Aorta (tissue), 5 donors: ENCODE measurements at regions not wholly inside any gene's neighbourhood (a gene's known extent, or its start where the extent isn't known, plus 50 kb on each side); places are given as distances from the start of the nearest gene placed in this dataset.

Experiments
- ATAC-seq: fragments of 200-7000 bp; cut with Tn5 transposase; one replicate; pipeline ENCODE4 v1.9.1; 2022; ENCODE audit warnings: moderate library complexity; ENCODE audit not compliant: low FRiP score
- DNase-seq, 2 donors: peaks; one replicate each; pipeline ENCODE4 v3.0.0-alpha.2; 2020
- H3K27ac ChIP-seq, 2 donors: one replicate each; pipeline ENCODE4 v1.5.1; 2013; ENCODE audit warnings: low read length in 2 of 2, mild to moderate bottlenecking in 2 of 2, moderate library complexity in 2 of 2, control low read depth in 1 of 2, inconsistent platforms in 1 of 2, low read depth in 1 of 2
- H3K27me3 ChIP-seq, 2 donors: one replicate each; pipeline ENCODE4 v1.6.1; 2013; ENCODE audit warnings: control low read depth in 1 of 2, low read length in 1 of 2, mild to moderate bottlenecking in 1 of 2, moderate library complexity in 1 of 2; ENCODE audit not compliant: insufficient read depth in 2 of 2, control insufficient read depth in 1 of 2
- H3K36me3 ChIP-seq, 2 donors: one replicate each; pipeline ENCODE4 v1.6.1; 2013; ENCODE audit warnings: control low read depth in 1 of 2, low read length in 1 of 2, mild to moderate bottlenecking in 1 of 2; ENCODE audit not compliant: insufficient read depth in 2 of 2, control insufficient read depth in 1 of 2
- H3K4me1 ChIP-seq, 2 donors: one replicate each; pipeline ENCODE4 v1.6.1; 2013; ENCODE audit warnings: low read length in 2 of 2, control low read depth in 1 of 2, mild to moderate bottlenecking in 1 of 2, moderate library complexity in 1 of 2; ENCODE audit not compliant: insufficient read depth in 2 of 2, control insufficient read depth in 1 of 2
- H3K4me3 ChIP-seq, 2 donors: one replicate each; pipeline ENCODE4 v1.5.1; 2013; ENCODE audit warnings: low read length in 2 of 2, control low read depth in 1 of 2, mild to moderate bottlenecking in 1 of 2
- H3K9me3 ChIP-seq: one replicate; pipeline ENCODE4 v1.6.1; 2013; ENCODE audit warnings: mild to moderate bottlenecking, low read length; ENCODE audit not compliant: control insufficient read depth
- WGBS, 2 donors: extraction: QIAGEN DNeasy Blood & Tissue Kit; methylation state at CpG; one replicate each; pipeline ENCODE4 v1.1.7; 2013; 5-methylcytosine and 5-hydroxymethylcytosine counted together
- intact Hi-C, 2 donors: fragments of 100-400 bp; cut with DNase I; formaldehyde crosslinking; loops; one replicate each; pipeline versions ENCODE4 v1.14.2 to v1.15.0; 2022
- donor health status: healthy with polysubstance abuse.
- donor health status: Bipolar disorder and iron deficiency.
- donor health status: DM: no; HTN: no; CAD: no.
- donor health status: DM: no; HTN: no; CAD: no.
- donor health status: DM: yes; HTN: yes; CAD: no.

DNA sequence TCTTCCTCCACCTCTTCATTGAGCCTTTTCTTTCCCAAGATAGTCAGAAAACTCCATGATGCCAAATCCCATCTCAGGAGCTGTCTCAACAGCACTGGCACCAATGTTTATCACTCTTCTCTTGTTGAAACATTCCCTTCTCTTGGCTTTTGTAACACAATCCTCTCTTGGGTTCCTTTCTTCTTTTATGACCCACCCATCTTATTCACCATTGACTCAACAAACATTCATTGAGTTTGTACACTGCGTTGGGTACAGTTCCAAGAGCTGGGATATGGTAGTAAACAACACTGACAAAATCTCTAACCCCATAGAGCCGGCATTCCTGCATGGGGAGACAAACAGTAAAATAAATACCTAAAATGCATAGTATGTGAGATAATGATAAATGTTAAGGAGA is 577.5 kb downstream of the INHBA start:
- Histone ChIP-seq H3K9me3 (no peaks in the 10 kb centered on the region), H3K4me1 (no peaks in the 10 kb centered on the region), H3K27me3 (no peaks in the 10 kb centered on the region), H3K27ac (no peak overlapping the region), H3K4me3 (no peak overlapping the region), H3K36me3 (no peaks in the 10 kb centered on the region)
- WGBS, 2 donors = 97% methylated on average over 2 of the region's 2 CpGs
- ATAC-seq (no peak), DNase-seq (no peak)
- intact Hi-C loops = no loop called here

DNA sequence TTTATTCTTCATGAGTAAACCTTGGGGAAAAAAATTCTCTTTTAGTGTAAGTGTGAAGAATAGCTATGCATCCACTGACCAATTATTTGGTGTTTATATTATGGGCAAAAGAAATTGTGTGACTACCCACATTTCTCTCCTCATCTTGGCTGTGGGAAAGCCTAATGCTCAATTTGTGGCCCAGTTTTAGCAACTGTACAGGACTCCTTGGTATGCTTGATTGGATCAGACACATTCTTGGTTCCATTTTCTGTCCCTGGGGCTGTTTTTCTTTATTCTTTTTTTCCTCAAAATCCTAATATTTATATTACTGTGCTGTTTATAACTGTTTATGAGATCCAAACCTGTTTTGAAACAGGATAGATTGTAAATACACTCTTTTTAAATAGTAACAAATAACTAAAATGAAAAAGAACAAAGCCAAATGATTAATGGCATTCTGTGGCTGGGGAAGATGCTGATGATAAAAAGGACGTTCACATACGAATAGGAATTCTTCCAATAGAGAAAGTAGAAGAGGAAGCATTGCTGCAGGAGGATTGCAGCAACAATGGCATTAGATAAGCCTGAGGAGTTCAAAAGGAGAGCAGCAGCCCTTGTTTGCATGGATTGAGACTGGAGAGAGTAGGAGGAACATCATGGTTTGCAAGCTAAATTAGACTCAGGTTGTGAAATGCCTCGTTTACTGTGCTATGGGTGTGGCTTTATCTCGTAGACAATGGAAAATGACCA is 580.5 kb downstream of the INHBA start:
- Histone ChIP-seq H3K27me3 (no peaks in the 10 kb centered on the region), H3K4me1 (no peaks in the 10 kb centered on the region), H3K9me3 (no peaks in the 10 kb centered on the region), H3K36me3 (no peaks in the 10 kb centered on the region), H3K27ac (no peak overlapping the region), H3K4me3 (no peak overlapping the region)
- no peak for ATAC-seq
- 56 to 57% methylated on average over 4 of the region's 4 CpGs for WGBS, 2 donors
- intact Hi-C loops = no loop called here
- DNase-seq = no peak

DNA sequence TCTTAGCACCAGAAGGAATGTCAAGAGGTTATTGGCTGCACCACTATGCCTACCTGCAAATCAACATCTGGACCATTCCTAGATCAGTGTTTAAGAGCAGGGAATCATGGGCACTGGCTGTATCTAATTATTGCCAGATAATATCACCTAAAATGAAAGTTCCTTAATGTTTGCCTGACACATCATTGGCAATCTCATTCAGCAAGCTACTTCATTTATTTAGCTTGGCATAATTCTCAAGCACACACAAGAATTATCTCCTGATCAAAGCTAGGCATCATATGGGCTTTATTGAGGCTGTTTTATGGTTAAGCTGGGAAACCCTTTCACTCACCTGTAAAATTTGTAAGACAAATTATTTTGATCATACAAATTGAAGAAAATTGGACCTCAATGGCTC is 581.7 kb downstream of the INHBA start:
- intact Hi-C loops = no loop called here
- Histone ChIP-seq H3K4me1 (no peaks in the 10 kb centered on the region), H3K36me3 (no peaks in the 10 kb centered on the region), H3K4me3 (no peak overlapping the region), H3K27ac (no peak overlapping the region), H3K9me3 (no peaks in the 10 kb centered on the region), H3K27me3 (no peaks in the 10 kb centered on the region)
- ATAC-seq (no peak), DNase-seq (no peak)

DNA sequence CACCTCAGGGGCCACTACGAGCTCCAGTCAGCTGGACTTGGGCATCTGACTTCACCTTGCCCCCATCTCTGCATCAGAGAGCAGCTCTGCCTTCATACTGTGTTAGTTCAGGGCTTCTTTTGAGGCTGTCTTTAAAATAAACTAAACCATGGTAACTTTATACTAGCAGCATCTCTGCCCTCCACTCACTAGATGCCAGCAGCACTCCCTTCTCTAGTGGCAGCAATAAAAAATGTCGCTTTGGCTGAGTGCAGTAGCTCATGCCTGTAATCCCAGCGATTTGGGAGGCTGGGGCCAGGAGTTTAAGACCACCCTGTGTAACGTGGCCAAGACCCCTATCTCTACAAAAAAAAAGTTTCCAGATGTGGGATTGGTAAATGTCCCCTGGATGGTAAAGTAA is 584.4 kb downstream of the INHBA start:
- Histone ChIP-seq H3K36me3 (no peaks in the 10 kb centered on the region), H3K4me3 (no peak overlapping the region), H3K27me3 (no peaks in the 10 kb centered on the region), H3K9me3 (no peaks in the 10 kb centered on the region), H3K27ac (no peak overlapping the region), H3K4me1 (no peaks in the 10 kb centered on the region)
- 41 to 44% methylated on average over 4 of the region's 4 CpGs for WGBS, 2 donors
- intact Hi-C loops = no loop called here
- DNase-seq (no peak), ATAC-seq (no peak)

GRCh38 chr7:41117431-41117830 is 585.5 kb downstream of the INHBA start:
- DNase-seq (no peak), ATAC-seq (no peak)
- intact Hi-C loops = no loop called here
- Histone ChIP-seq H3K27ac (no peak overlapping the region), H3K27me3 (no peaks in the 10 kb centered on the region), H3K4me1 (no peaks in the 10 kb centered on the region), H3K36me3 (no peaks in the 10 kb centered on the region), H3K9me3 (no peaks in the 10 kb centered on the region), H3K4me3 (no peak overlapping the region)
- 96% methylated on average over 2 of the region's 2 CpGs for WGBS, 2 donors

- intact Hi-C loops = no loop called here
- no peak overlapping the region for H3K4me3 ChIP-seq
- H3K4me1 ChIP-seq = no peaks in the 10 kb centered on the region
- ATAC-seq = no peak
- no peak overlapping the region for H3K27ac ChIP-seq
- WGBS, 2 donors = 96 to 100% methylated on average over 1 of the region's 1 CpG
- no peaks in the 10 kb centered on the region for H3K36me3 ChIP-seq
- H3K9me3 ChIP-seq = no peaks in the 10 kb centered on the region
- no peak for DNase-seq
- H3K27me3 ChIP-seq = no peaks in the 10 kb centered on the region
Measured at GRCh38 chr7:41116817-41117216, 586.1 kb downstream of the INHBA start.

DNA sequence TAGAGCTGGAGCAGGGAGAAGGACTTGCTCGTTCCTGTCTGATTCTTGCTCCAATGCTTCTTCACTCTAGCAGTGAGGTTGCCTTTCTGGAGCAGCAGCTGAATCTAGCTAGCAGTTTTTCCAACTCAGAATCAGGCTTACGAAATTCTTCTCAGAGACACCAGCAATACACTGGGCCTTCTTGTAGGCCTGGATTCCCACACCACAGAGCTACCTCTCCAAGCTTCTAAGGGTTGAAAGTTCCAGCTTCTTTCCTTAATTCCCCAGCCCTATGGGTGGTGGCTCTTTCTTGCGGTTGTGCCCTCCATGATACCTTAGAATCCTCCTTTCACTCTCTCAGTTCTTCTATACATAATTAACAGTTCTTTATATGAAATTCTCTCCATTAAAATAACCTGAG is 586.6 kb downstream of the INHBA start:
- Histone ChIP-seq H3K27ac (no peak overlapping the region), H3K36me3 (no peaks in the 10 kb centered on the region)
- 94 to 96% methylated on average over 3 of the region's 3 CpGs for WGBS, 2 donors

DNA sequence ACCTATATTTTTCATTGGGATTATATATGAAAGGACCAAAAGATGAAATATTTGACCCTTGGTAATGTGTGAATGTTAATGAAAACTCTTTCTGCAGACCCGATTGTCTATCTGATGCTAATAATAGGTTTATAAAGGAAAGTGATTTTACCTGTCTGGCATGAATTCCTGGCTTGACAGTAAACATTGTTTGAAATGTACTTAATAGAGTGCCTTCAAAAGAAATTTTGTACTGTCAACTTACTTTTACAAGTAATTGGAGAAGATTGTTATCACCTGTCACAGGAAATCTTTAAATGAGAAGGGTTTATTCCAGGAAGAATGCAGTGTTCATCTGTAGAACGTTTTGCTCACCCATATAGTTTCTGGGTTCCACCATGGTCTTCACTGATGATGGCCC is 588.2 kb downstream of the INHBA start:
- H3K4me3 ChIP-seq = no peak overlapping the region
- intact Hi-C loops = no loop called here
- no peaks in the 10 kb centered on the region for H3K27me3 ChIP-seq
- DNase-seq (no peak), ATAC-seq (no peak)
- H3K4me1 ChIP-seq = no peaks in the 10 kb centered on the region
- H3K36me3 ChIP-seq = no peaks in the 10 kb centered on the region
- H3K27ac ChIP-seq = no peak overlapping the region
- no peaks in the 10 kb centered on the region for H3K9me3 ChIP-seq
- 56 to 59% methylated on average over 2 of the region's 2 CpGs for WGBS, 2 donors

More for the DNA sequence above, 586.6 kb downstream of the INHBA start:
- intact Hi-C loops = no loop called here
- no peak overlapping the region for H3K4me3 ChIP-seq
- no peak for DNase-seq
- ATAC-seq = no peak
- no peaks in the 10 kb centered on the region for H3K4me1 ChIP-seq
- no peaks in the 10 kb centered on the region for H3K27me3 ChIP-seq
- no peaks in the 10 kb centered on the region for H3K9me3 ChIP-seq

DNA sequence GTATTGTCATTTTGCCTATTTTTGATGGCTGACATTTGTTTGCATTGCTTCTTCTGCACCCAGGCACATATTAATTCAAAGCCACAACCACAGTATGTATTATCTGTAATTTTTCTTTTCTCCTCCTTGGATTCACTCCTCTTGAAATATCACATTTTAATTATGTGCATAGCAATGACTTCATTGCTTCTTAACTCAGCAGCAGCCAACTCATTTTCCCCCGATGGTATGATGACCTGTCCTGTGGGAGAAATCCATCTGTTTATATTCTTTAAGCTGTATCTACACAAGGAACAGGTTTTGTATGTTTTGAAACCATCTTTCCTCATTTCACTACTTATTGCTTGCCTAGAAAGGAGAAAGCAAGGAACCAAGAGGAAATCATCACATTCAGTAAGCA is 588.8 kb downstream of the INHBA start:
- intact Hi-C loops = no loop called here
- H3K4me1 ChIP-seq = no peaks in the 10 kb centered on the region
- ATAC-seq (no peak), DNase-seq (no peak)
- no peaks in the 10 kb centered on the region for H3K36me3 ChIP-seq
- H3K4me3 ChIP-seq = no peak overlapping the region
- no peaks in the 10 kb centered on the region for H3K27me3 ChIP-seq
- 65 to 75% methylated on average over 1 of the region's 1 CpG for WGBS, 2 donors
- H3K27ac ChIP-seq = no peak overlapping the region
- no peaks in the 10 kb centered on the region for H3K9me3 ChIP-seq
